ENCODE measurements at regions not wholly inside any gene's neighbourhood (a gene's known extent, or its start where the extent isn't known, plus 50 kb on each side); places are given as distances from the start of the nearest gene placed in this dataset.

DNA sequence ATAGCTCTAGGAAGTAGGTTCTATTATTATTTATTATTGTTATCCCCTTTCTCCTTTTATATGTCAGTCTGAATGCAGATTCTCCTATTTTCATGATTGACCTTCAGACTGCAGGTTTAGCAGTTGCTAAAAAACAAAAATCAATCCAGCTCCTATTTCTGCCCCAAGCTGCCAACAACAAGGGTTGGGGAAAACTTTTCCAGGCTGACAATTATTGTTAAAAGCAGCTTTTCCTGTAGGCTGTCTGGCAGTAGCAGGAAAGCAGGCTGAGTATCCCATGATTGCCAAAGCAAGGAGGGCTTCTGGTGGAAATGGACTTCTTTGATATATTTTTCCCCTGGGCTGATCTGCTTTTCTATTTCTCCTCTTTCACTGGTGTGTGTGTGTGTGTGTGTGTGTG is 78.0 kb upstream of the CTLA4 start:
- Histone ChIP-seq H3K27ac (no peak overlapping the region), H3K36me3 (no peaks in the 10 kb centered on the region), H3K4me1 (no peaks in the 10 kb centered on the region), H3K27me3 (no peaks in the 10 kb centered on the region), H3K9me3 (replicated peaks) (no peaks in the 10 kb centered on the region; the same call in 1 of the 2 replicates), H3K4me3 (no peak overlapping the region)
- DNase-seq, result no peak

DNA sequence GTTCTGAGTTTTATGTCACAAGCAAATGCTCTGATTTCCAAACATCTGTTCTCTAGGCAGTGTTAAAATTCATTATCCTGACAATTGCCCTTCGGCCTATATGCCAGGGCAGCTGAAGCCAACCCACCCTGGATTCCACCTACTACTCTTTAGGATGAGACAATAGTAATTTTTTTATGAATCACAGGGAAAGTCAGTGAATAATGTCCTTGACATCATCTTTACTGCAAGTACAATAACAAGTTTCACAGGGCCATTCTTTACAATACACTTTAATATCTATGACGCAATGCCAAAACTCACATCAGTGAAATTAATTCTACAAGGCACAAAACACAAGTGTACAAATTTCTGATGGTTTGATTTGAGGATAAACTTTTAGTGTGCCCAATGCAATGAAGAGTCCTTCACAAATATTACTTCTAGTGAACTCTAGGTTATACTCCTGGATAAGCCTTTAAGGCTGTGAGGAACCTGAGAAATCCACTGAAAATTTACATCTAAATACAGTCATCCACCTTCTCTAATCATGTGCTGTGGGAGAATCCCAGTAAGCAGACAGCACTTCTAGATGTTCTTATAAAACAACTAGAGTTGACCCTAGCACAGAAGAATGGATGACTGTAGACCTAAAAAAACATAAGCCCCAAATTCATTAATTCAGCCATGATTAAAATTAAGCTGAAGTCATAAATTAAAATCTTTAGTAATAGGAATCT is 77.3 kb upstream of the CTLA4 start:
- Histone ChIP-seq H3K27ac (no peak overlapping the region), H3K4me3 (no peak overlapping the region), H3K4me1 (no peaks in the 10 kb centered on the region), H3K36me3 (no peaks in the 10 kb centered on the region), H3K9me3 (replicated peaks) (no peaks in the 10 kb centered on the region; the same call in 1 of the 2 replicates), H3K27me3 (no peaks in the 10 kb centered on the region)
- DNase-seq, result no peak

DNA sequence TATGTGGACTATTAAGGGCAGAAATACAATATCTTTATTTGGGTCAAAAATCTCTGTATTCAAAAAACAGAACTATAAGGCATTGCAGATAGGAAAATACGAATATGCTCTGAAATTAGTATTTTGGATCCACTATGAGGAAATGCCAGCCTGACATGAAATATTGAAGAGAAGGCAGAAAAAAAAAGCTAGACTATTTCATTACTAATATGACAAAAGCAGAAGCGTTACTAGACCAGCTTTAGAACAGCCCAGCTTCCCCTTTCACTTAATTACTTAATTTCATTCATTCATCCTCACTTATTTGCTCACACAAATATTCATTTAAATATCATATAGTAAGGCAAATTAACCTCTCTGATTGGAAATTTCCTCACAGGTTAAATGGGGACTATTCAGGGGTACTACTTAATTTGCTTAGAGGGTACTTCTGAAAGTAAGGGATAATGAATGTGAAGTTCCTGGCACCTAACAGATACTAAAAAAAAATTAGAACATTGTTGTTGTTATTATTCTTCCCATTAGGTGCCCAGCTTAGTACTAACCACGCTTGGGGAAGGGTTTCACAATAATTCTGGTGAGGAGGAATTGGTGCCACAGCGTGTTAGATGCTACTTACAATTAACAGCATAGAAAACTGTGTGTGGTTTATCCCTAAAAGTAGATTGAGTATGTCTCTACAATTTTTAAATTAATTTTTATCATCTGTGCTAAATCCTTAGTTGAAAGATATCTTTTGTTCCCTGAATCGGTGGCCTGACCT is 71.1 kb upstream of the CTLA4 start:
- H3K4me1 ChIP-seq, result no peaks in the 10 kb centered on the region
- no peak overlapping the region for H3K4me3 ChIP-seq
- H3K36me3 ChIP-seq, result no peaks in the 10 kb centered on the region
- H3K27me3 ChIP-seq, result no peaks in the 10 kb centered on the region
- H3K9me3 ChIP-seq (replicated peaks), result no peaks in the 10 kb centered on the region; the same call in 1 of the 2 replicates
- no peak for DNase-seq
- H3K27ac ChIP-seq, result no peak overlapping the region

DNA sequence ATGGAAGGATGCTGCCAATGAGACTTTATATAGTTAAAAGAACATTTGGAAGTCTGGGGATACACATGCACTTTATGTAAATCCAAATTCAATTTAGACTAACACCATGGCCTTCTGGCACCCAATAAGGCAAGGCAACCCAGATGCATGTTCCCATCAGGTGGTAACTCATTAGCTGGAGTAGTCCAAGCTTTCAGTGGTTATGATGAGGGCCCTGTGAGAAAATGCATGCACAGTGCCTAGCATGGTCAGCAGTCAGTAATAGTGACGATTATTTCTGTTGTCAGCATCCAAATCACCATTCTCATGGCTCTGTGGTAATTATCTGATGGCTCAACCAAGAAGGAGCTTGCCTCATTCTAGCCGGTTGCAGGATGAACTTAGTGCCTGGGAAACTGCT is 70.3 kb upstream of the CTLA4 start:
- Histone ChIP-seq H3K9me3 (replicated peaks) (no peaks in the 10 kb centered on the region; the same call in 1 of the 2 replicates), H3K36me3 (no peaks in the 10 kb centered on the region), H3K4me1 (no peaks in the 10 kb centered on the region; the same call in 1 of the 2 replicates), H3K27me3 (no peaks in the 10 kb centered on the region), H3K27ac (no peak overlapping the region), H3K4me3 (no peak overlapping the region)
- DNase-seq, result no peak

DNA sequence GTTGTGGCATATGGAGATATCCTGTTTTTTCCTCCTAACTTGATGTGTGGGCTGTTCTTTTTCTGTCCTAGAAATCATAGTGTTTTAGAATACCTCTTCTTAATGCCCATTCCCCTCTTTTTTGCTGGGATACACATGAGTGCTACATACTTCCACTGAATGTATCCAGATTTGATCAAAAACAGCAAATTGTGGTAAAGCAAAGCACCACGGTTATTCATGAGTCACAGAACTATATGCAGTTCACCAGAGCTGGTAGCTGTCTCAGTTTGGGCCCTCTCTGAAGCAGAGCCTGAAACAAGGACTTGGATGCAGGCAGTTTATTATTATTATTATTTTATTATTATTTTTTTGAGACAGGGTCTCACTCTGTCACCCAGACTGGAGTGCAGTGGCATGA is 69.9 kb upstream of the CTLA4 start:
- Histone ChIP-seq H3K36me3 (no peaks in the 10 kb centered on the region), H3K27me3 (no peaks in the 10 kb centered on the region), H3K27ac (no peak overlapping the region), H3K4me1 (peaks cover 4% of the 10 kb centered on the region), H3K9me3 (replicated peaks) (no peaks in the 10 kb centered on the region; the same call in 1 of the 2 replicates), H3K4me3 (no peak overlapping the region)
- DNase-seq, result no peak

DNA sequence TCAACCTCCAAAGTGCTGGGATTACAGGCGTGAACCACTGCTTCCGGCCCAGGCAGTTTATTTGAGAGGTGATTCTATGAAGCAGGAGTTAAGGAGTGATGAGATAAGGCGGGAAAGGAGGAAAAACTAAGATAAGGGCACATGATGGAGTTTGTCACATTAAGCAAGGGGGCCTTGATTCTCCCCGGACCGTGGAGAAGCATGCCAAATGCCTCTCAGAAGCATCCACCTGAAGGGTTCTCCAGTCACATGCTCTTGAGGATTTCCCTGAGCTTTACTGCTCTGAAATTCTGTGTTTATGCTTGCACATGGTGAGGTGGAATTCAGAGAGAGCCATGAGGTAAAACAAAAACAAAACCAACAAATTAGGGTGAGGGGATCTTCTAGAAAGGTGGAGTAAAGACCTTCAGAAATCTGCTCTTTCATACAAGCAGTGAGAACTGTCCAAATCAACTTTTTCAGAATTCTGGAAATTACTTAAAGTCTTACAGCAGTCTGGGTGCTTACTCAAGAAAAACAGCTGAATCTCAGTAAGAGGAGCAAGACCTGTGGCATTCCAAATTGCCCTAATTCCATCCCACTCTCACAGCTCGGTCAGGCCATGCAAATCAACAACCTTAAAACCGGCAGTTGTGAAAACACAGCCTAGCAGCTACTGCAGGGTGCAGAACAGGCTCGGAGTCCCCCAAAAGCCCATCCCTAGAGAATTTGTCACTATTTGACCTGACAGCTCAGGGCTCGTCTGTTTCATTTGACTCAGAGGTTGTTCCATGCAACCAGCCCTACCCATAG is 69.1 kb upstream of the CTLA4 start:
- no peak overlapping the region for H3K27ac ChIP-seq

DNA sequence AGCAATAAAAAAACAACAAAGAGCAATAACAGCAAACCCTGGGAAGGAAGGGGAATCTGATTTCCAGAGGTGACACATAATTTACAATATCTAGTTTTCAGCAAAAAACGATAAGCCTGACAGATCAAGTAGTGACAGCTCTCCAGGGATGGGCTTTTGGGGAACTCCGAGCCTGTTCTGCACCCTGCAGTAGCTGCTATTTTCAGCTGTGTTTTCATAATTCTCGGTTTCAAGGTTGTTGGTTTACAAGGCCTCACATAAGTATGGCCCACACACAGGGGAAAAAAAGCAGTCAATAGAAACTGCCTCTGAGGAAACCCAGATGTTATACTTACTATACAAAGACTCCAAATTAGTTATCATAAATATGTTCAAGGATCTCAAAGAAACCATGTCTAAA is 67.7 kb upstream of the CTLA4 start:
- no peaks in the 10 kb centered on the region for H3K27me3 ChIP-seq
- no peak overlapping the region for H3K27ac ChIP-seq
- H3K36me3 ChIP-seq, result no peaks in the 10 kb centered on the region
- H3K4me1 ChIP-seq, result peaks cover 25% of the 10 kb centered on the region
- H3K4me3 ChIP-seq, result no peak overlapping the region
- no peaks in the 10 kb centered on the region; the same call in 1 of the 2 replicates for H3K9me3 ChIP-seq (replicated peaks)
- DNase-seq, result no peak

More for the DNA sequence above, 69.1 kb upstream of the CTLA4 start:
- no peak overlapping the region for H3K4me3 ChIP-seq
- no peak for DNase-seq
- H3K4me1 ChIP-seq, result peaks cover 12% of the 10 kb centered on the region
- no peaks in the 10 kb centered on the region; the same call in 1 of the 2 replicates for H3K9me3 ChIP-seq (replicated peaks)
- H3K36me3 ChIP-seq, result no peaks in the 10 kb centered on the region
- H3K27me3 ChIP-seq, result no peaks in the 10 kb centered on the region

DNA sequence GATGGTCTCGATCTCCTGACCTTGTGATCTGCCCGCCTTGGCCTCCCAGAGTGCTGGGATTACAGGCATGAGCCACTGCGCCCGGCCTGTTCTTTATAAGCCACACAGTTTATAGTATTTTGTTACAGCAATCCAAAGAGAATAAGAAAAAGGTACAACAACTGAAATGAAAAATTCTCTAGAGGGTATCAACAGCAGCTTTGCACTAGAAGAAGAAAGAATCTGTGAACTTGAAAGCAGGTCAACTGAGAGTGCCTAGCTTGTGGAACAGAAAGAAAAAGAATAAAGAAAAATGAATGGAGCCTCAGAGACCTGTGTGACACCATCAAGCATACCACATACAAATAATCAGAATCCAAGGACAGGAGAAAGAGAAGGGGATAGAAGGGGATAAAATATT is 66.8 kb upstream of the CTLA4 start:
- H3K36me3 ChIP-seq, result no peaks in the 10 kb centered on the region
- H3K27ac ChIP-seq, result no peak overlapping the region

DNA sequence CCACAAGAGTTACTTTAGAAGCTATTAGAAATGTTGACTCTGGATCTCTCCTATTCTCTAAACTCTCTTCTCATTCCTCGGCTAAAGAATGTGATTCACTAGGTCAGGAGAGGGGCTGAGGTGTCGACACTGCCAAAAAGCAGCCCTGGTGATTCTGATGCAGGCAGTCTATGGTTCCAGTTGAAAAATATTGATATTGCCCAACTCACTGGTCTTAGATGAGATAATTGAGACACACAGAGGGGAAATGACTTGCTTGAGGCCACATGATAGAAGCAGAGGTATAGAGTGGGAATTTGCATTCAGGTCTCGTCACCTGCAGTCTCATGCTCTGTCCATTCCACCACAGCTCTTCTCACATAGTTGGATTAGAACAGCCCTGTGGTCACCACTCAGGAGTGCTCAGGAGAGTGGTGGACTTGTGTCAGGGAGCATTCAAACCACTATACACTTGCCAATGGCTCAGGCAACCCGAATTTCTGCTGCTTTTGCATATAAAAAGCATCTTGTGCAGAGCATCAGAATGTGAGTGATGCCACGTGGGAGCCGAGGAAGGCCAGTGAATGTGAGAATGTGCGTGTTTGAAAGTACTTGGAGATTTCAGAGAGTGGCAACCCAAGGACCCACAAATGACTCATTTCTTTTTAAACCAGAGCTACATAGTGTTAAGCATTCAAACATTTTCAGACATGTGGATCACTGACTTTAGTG is 65.1 kb upstream of the CTLA4 start:
- H3K36me3 ChIP-seq, result no peaks in the 10 kb centered on the region
- DNase-seq, result no peak
- H3K27ac ChIP-seq, result peak overlapping the region; percentile 61
- no peak overlapping the region for H3K4me3 ChIP-seq
- peaks cover 37% of the 10 kb centered on the region for H3K4me1 ChIP-seq
- no peaks in the 10 kb centered on the region for H3K27me3 ChIP-seq
- H3K9me3 ChIP-seq (replicated peaks), result peaks cover 8% of the 10 kb centered on the region; the same call in 1 of the 2 replicates

More for the DNA sequence above, 66.8 kb upstream of the CTLA4 start:
- Histone ChIP-seq H3K4me1 (peaks cover 25% of the 10 kb centered on the region), H3K27me3 (no peaks in the 10 kb centered on the region), H3K4me3 (no peak overlapping the region), H3K9me3 (replicated peaks) (peaks cover 8% of the 10 kb centered on the region; the same call in 1 of the 2 replicates)
- no peak for DNase-seq

DNA sequence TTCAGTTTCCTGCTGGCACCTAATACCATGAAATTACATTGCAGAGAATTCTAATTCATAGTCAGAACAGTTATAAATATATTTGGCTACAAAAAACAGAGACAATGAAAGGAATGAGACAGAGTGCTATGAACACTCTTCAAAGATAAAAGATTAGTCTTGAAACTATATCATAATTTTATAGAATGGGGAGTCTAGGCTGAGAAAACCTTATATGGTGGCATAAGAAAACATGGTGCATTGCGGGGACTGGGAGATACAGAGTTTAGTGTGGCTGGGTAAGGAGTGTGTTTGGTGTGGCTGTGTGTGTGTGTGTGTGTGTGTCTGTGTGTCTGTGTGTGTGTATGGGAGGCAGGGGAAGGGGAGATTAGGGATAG is 64.5 kb upstream of the CTLA4 start:
- H3K4me1 ChIP-seq, result peaks cover 42% of the 10 kb centered on the region
- H3K27ac ChIP-seq, result peak overlapping the region; percentile 61
- no peak for DNase-seq
- no peaks in the 10 kb centered on the region for H3K36me3 ChIP-seq
- H3K27me3 ChIP-seq, result no peaks in the 10 kb centered on the region
- H3K4me3 ChIP-seq, result no peak overlapping the region
- H3K9me3 ChIP-seq (replicated peaks), result peaks cover 8% of the 10 kb centered on the region; the same call in 1 of the 2 replicates

DNA sequence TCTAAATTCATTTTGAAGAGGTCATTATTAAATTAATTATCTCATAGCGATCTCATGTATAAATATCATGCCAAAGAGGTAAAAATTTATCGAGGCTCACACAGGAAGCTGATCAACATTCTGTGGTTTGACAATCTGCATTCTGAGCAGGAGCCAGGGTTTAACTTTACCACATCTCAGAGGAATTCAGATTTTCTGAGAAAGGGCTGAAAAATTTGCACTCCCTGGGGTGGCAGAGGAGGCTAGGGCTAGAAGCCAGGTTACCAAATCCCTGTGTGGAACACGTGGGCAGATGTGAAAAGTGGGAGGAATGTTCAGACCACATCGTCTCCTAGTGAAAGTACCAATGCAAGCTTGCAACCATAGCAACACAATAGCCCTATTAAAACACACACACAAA is 63.5 kb upstream of the CTLA4 start:
- Histone ChIP-seq H3K27ac (peak overlapping the region; percentile 61), H3K36me3 (no peaks in the 10 kb centered on the region), H3K4me1 (peaks cover 49% of the 10 kb centered on the region), H3K9me3 (replicated peaks) (peaks cover 8% of the 10 kb centered on the region; the same call in 1 of the 2 replicates), H3K27me3 (no peaks in the 10 kb centered on the region), H3K4me3 (no peak overlapping the region)
- peak; percentile 73 to 75 for DNase-seq

DNA sequence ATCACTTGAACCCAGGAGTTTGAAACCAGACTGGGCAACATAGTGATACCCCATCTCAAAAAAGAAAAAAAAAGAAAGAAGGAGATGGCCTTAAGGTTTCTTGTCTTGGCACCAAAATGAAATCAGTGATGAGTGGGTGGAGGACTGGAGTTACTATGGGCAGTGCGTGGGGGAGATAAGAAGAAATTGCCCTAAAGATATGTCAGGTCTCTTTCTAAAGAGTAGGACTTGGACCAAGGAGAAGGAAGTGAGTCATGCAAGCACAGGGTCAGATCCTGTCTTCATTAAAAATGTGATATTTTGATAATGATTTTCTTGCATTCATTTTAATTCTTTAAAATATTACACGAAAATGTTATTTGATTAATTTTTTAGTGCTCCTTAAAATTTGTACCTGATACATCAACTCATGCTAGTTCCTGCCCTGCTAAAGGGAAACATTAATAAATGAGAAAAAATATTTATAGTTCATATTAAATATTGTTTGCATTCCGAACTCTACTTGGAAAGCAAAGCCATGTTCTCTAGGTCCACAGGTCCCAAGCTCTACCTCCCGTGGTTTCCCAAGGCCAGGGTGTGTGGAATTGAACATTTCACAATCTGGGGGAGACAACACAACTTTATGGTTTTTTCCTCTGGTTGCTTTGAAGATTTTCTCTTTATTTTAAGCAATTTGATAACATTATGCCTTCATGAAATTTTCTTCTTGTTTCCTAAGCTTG is 62.6 kb upstream of the CTLA4 start:
- peak overlapping the region; percentile 61 for H3K27ac ChIP-seq
- no peak for DNase-seq
- peaks cover 57% of the 10 kb centered on the region for H3K4me1 ChIP-seq

DNA sequence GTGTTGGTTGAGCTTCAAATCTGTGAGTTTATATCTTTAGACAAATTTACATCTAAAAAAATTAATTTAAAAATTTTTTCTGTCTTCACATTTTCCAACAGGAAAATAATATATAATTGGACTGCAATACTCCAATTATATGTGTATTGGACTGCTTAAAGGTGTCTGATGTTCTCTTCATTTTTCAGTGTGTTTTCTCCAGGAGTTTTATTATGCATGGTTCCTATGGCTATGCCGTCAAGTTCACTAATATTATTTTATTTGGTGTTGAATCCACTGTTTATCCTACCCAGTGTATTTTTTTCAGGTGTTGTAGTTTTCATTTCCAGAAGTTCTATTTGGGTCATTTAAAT is 62.1 kb upstream of the CTLA4 start:
- Histone ChIP-seq H3K27me3 (no peaks in the 10 kb centered on the region), H3K27ac (no peak overlapping the region), H3K36me3 (no peaks in the 10 kb centered on the region), H3K4me1 (peaks cover 61% of the 10 kb centered on the region), H3K9me3 (replicated peaks) (peaks cover 8% of the 10 kb centered on the region; the same call in 1 of the 2 replicates), H3K4me3 (no peak overlapping the region)
- no peak for DNase-seq

More for the DNA sequence above, 62.6 kb upstream of the CTLA4 start:
- Histone ChIP-seq H3K36me3 (no peaks in the 10 kb centered on the region), H3K9me3 (replicated peaks) (peaks cover 8% of the 10 kb centered on the region; the same call in 1 of the 2 replicates), H3K27me3 (no peaks in the 10 kb centered on the region), H3K4me3 (no peak overlapping the region)

DNA sequence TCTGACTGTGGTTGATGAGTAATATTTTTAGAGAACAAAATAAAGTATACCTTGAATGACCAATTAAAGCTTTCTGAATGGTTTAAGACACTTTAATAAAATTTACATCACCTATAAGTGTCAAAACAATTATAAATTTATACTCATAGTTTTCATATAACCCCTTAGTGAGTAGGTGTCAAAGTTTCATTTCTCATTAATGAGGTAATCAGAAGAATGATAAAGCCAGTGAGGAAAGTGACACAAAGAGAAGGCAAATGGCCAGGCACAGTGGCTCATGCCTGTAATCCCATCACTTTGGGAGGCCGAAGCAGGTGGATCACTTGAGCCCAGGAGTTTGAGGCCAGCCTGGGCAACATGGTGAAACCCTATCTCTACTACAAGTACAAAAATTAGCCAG is 60.8 kb upstream of the CTLA4 start:
- Histone ChIP-seq H3K4me1 (peaks cover 70% of the 10 kb centered on the region), H3K9me3 (replicated peaks) (peaks cover 8% of the 10 kb centered on the region; the same call in 1 of the 2 replicates), H3K27ac (peak overlapping the region; percentile 93), H3K36me3 (no peaks in the 10 kb centered on the region), H3K4me3 (no peak overlapping the region), H3K27me3 (no peaks in the 10 kb centered on the region)
- DNase-seq, result no peak
